Fibroblast of lung (primary cell): ENCODE measurements at regions not wholly inside any gene's neighbourhood (a gene's known extent, or its start where the extent isn't known, plus 50 kb on each side); places are given as distances from the start of the nearest gene placed in this dataset.
A peak's percentile ranks its signal among the peaks of the same experiment; 100 is the strongest.

Experiments used
- DNase-seq, 2 donors: peaks; one replicate each; pipeline versions ENCODE4 v3.0.0 to v3.0.0-alpha.2; 2010; ENCODE audit warnings: low read depth in 2 of 2
- H2AFZ ChIP-seq: 2 replicates; pipeline ENCODE4 v1.5.1; 2012; ENCODE audit warnings: low read length, control low read depth, inconsistent platforms
- H3K27ac ChIP-seq: 2 replicates; pipeline ENCODE4 v1.5.1; 2011; ENCODE audit warnings: low read length, control low read depth; ENCODE audit not compliant: insufficient read depth
- H3K27me3 ChIP-seq: 2 replicates; pipeline ENCODE4 v1.5.1; 2011; ENCODE audit warnings: mild to moderate bottlenecking, low read length; ENCODE audit not compliant: control insufficient read depth, insufficient read depth
- H3K36me3 ChIP-seq: 2 replicates; pipeline ENCODE4 v1.5.1; 2011; ENCODE audit warnings: low read length; ENCODE audit not compliant: control insufficient read depth, insufficient read depth
- H3K4me1 ChIP-seq: 2 replicates; pipeline ENCODE4 v1.5.1; 2011; ENCODE audit warnings: low read length; ENCODE audit not compliant: control insufficient read depth, insufficient read depth; ENCODE audit errors: extremely low read depth
- H3K4me2 ChIP-seq: 2 replicates; pipeline ENCODE4 v1.5.1; 2011; ENCODE audit warnings: low read length, control low read depth; ENCODE audit not compliant: insufficient read depth; ENCODE audit errors: extremely low read depth
- H3K4me3 ChIP-seq, 4 experiments: fragments of 200-600 bp in 1 of 4; sonication (generic) in 1 of 4; replicated peaks in 1 of 4; 2 replicates each; pipeline ENCODE4 v1.5.1; 2011 to 2016; ENCODE audit warnings: low read length in 4 of 4, low read depth in 3 of 4, mild to moderate bottlenecking in 3 of 4, control low read depth in 2 of 4, inconsistent platforms in 1 of 4, mixed read lengths in 1 of 4; ENCODE audit not compliant: insufficient read depth in 1 of 4; ENCODE audit errors: control extremely low read depth in 1 of 4
- H3K79me2 ChIP-seq: 2 replicates; pipeline ENCODE4 v1.5.1; 2012; ENCODE audit warnings: mild to moderate bottlenecking, low read length, inconsistent platforms; ENCODE audit not compliant: control insufficient read depth, insufficient read depth
- H3K9ac ChIP-seq: 2 replicates; pipeline ENCODE4 v1.5.1; 2011; ENCODE audit warnings: mild to moderate bottlenecking, low read length, control low read depth; ENCODE audit not compliant: insufficient read depth
- H3K9me3 ChIP-seq: 2 replicates; pipeline ENCODE4 v1.5.1; 2012; ENCODE audit warnings: low read depth, low read length; ENCODE audit not compliant: control insufficient read depth, insufficient read depth
- H4K20me1 ChIP-seq: 2 replicates; pipeline ENCODE4 v1.5.1; 2011; ENCODE audit warnings: low read length; ENCODE audit not compliant: control insufficient read depth, insufficient read depth; ENCODE audit errors: extremely low read depth
- EZH2 ChIP-seq: IDR thresholded peaks from 2 replicates; pipeline ENCODE4 v1.5.1; 2012; ENCODE audit warnings: low read length, control low read depth, mild to moderate bottlenecking; ENCODE audit errors: missing control alignments
- TF ChIP-seq, protein P1 (sequence below), 2 donors: IDR thresholded peaks in 1 of 2; conservative IDR thresholded peaks in 1 of 2; 1 replicate in 1 of 2; 2 replicates in 1 of 2; pipeline ENCODE4 v1.5.1; 2011 to 2012; ENCODE audit warnings: low read length in 2 of 2, control low read depth in 1 of 2, inconsistent platforms in 1 of 2, low read depth in 1 of 2, mild to moderate bottlenecking in 1 of 2

DNA sequence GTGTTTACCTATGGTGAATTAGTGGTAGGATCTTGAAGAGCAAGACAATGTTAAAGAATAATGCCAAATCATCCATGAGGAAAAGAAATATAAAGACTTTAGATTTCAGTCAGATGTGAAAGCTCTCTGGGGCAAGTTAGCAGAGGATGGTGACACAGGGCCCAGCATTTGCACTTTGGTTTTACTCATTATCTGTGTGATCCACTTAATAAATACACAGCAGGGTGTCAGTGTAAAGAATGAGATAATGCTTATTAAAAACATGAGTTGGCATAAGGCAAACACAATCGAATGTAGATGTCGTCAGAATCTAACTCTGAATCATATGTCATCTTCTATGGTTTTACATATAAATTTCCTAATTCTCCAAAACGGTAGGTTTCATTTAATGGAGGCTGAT, 130.4 kb upstream of the PREP start:
- Histone ChIP-seq H3K4me2 (no peak overlapping the region), H3K79me2 (no peaks in the 10 kb centered on the region), H2AFZ (no peak overlapping the region), H3K9ac (no peak overlapping the region), H4K20me1 (no peaks in the 10 kb centered on the region), H3K36me3 (no peaks in the 10 kb centered on the region), H3K4me1 (no peaks in the 10 kb centered on the region), H3K9me3 (no peaks in the 10 kb centered on the region), H3K27ac (no peak overlapping the region), H3K4me3 (no peak overlapping the region), H3K27me3 (no peaks in the 10 kb centered on the region)
- DNase-seq = no peak
- TF ChIP-seq EZH2 = no peak
- TF ChIP-seq, protein P1, sequence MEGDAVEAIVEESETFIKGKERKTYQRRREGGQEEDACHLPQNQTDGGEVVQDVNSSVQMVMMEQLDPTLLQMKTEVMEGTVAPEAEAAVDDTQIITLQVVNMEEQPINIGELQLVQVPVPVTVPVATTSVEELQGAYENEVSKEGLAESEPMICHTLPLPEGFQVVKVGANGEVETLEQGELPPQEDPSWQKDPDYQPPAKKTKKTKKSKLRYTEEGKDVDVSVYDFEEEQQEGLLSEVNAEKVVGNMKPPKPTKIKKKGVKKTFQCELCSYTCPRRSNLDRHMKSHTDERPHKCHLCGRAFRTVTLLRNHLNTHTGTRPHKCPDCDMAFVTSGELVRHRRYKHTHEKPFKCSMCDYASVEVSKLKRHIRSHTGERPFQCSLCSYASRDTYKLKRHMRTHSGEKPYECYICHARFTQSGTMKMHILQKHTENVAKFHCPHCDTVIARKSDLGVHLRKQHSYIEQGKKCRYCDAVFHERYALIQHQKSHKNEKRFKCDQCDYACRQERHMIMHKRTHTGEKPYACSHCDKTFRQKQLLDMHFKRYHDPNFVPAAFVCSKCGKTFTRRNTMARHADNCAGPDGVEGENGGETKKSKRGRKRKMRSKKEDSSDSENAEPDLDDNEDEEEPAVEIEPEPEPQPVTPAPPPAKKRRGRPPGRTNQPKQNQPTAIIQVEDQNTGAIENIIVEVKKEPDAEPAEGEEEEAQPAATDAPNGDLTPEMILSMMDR (conservative IDR thresholded peaks at IDR 0.05 in 1 of 2, IDR thresholded peaks at IDR 0.05 in 1 of 2; ENCODE audit: low read depth in 1 of 2, low read length in 2 of 2) = no peak

DNA sequence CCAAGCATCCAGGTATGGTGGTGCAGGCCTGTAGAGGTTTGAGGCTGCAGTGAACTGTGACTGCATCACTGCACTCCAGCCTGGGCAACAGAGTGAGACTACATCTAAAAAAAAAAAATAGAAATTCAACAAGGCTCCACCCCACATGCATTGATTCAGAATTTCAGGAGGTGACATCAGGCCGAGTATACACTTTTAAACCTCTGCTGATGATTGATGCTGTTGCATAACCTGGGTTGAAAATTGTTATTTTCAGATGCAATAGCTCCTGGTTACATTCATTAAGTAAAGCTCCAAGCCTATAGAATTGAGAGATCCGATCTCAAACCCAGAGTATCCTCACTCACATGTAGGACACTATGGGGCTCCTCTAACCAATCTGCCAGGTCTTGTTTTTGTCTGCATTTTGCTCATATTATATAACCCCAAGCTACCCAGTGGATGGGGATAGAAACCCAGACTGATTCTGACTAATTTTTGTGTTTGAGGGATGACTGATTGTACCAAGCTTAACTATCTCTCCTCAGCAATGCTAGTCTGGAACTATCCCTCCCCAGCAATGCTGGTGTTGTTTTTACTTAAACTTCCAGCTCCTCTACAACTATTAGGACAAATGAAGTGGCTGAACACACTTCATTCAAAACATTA, 123.5 kb upstream of the PREP start:
- TF ChIP-seq, protein P1 (conservative IDR thresholded peaks at IDR 0.05 in 1 of 2, IDR thresholded peaks at IDR 0.05 in 1 of 2; ENCODE audit: low read depth in 1 of 2, low read length in 2 of 2) = no peak
- TF ChIP-seq EZH2 = no peak
- no peak overlapping the region for H3K9ac ChIP-seq
- no peaks in the 10 kb centered on the region for H3K27me3 ChIP-seq
- H3K79me2 ChIP-seq = no peaks in the 10 kb centered on the region
- no peaks in the 10 kb centered on the region for H3K9me3 ChIP-seq
- no peaks in the 10 kb centered on the region for H3K4me1 ChIP-seq
- no peak overlapping the region for H3K27ac ChIP-seq
- H3K4me3 ChIP-seq = no peak overlapping the region
- H3K4me2 ChIP-seq = no peak overlapping the region
- no peaks in the 10 kb centered on the region for H3K36me3 ChIP-seq
- H4K20me1 ChIP-seq = no peaks in the 10 kb centered on the region
- no peak overlapping the region for H2AFZ ChIP-seq
- no peak for DNase-seq

DNA sequence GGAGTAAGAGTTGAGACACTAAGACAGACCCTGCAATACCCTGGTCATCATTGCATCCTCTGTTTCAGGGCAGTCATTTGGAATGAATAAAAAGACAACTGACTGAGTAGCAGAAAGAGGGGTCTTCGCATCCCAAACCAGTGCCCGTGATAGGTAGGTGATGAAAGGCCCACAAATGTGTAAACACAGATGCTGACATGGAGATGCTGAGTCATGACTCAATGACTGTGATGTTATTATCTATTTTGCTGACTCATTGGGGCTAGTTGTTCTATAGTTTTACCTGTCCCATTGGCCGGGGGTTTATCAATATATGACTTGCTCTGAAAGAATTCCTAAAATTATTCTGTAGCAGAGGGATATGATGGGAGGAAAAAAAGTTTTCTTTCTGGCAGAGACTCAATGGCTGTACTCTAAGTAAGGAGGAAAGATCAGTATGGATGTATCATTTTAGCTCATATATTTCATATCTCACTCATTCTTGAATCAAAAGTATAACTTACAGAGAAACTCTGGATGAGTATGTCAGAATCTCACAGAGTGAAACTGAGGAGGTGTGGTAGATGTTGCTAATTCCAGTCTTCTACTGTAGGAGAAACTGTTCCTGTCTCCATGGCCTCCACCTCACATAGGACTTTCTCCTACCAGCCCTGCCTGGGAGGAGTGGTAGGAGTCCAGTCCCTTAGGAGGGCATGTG, 119.9 kb upstream of the PREP start:
- Histone ChIP-seq H3K4me2 (no peak overlapping the region), H3K9ac (no peak overlapping the region), H3K27ac (no peak overlapping the region), H3K9me3 (no peaks in the 10 kb centered on the region), H3K36me3 (no peaks in the 10 kb centered on the region), H3K4me1 (no peaks in the 10 kb centered on the region), H3K79me2 (no peaks in the 10 kb centered on the region), H3K4me3 (no peak overlapping the region), H4K20me1 (no peaks in the 10 kb centered on the region), H2AFZ (no peak overlapping the region), H3K27me3 (no peaks in the 10 kb centered on the region)
- no peak for TF ChIP-seq EZH2
- TF ChIP-seq, protein P1 (conservative IDR thresholded peaks at IDR 0.05 in 1 of 2, IDR thresholded peaks at IDR 0.05 in 1 of 2; ENCODE audit: low read depth in 1 of 2, low read length in 2 of 2) = no peak
- DNase-seq = peak; percentile 14 to 43
